ENCODE measurements at regions not wholly inside any gene's neighbourhood (a gene's known extent, or its start where the extent isn't known, plus 50 kb on each side); places are given as distances from the start of the nearest gene placed in this dataset.
"Not testable (repeated sequence)": the region's sequence is repeated elsewhere in the genome, so short reads cannot be mapped to it uniquely, and the experiment has no call there.

GRCh38 chr3:187852842-187853730, 107.8 kb upstream of the BCL6 start:
- Histone ChIP-seq H3K36me3 (ENCODE audit: insufficient read depth, low read length) (no peaks in the 10 kb centered on the region), H3K9ac (ENCODE audit: low read depth, low read length) (no peak overlapping the region), H3K9me3 (ENCODE audit: control insufficient read depth, insufficient read depth, low read length) (peaks cover 6% of the 10 kb centered on the region), H3K4me1 (ENCODE audit: insufficient read depth, low read length) (no peaks in the 10 kb centered on the region)

GRCh38 chr3:187855131-187855530, 109.9 kb upstream of the BCL6 start:
- H3K4me1 ChIP-seq (ENCODE audit: insufficient read depth, low read length), result no peaks in the 10 kb centered on the region
- H3K36me3 ChIP-seq (ENCODE audit: insufficient read depth, low read length), result no peaks in the 10 kb centered on the region
- H3K9ac ChIP-seq (ENCODE audit: low read depth, low read length), result no peak overlapping the region
- peaks cover 6% of the 10 kb centered on the region for H3K9me3 ChIP-seq (ENCODE audit: control insufficient read depth, insufficient read depth, low read length)

GRCh38 chr3:187856555-187856954, 111.3 kb upstream of the BCL6 start:
- H3K9me3 ChIP-seq (ENCODE audit: control insufficient read depth, insufficient read depth, low read length), result peaks cover 6% of the 10 kb centered on the region
- H3K4me1 ChIP-seq (ENCODE audit: insufficient read depth, low read length), result no peaks in the 10 kb centered on the region
- H3K9ac ChIP-seq (ENCODE audit: low read depth, low read length), result no peak overlapping the region
- no peaks in the 10 kb centered on the region for H3K36me3 ChIP-seq (ENCODE audit: insufficient read depth, low read length)

- H3K4me1 ChIP-seq (ENCODE audit: insufficient read depth, low read length), result no peaks in the 10 kb centered on the region
- H3K9ac ChIP-seq (ENCODE audit: low read depth, low read length), result no peak overlapping the region
- no peaks in the 10 kb centered on the region for H3K36me3 ChIP-seq (ENCODE audit: insufficient read depth, low read length)
These were observed 112.8 kb upstream of the BCL6 start for GRCh38 chr3:187858041-187858440.

GRCh38 chr3:187858711-187859110, 113.4 kb upstream of the BCL6 start:
- Histone ChIP-seq H3K4me1 (ENCODE audit: insufficient read depth, low read length) (no peaks in the 10 kb centered on the region), H3K9ac (ENCODE audit: low read depth, low read length) (no peak overlapping the region), H3K9me3 (ENCODE audit: control insufficient read depth, insufficient read depth, low read length) (no peaks in the 10 kb centered on the region), H3K36me3 (ENCODE audit: insufficient read depth, low read length) (no peaks in the 10 kb centered on the region)

More at GRCh38 chr3:187858041-187858440, 112.8 kb upstream of the BCL6 start:
- no peaks in the 10 kb centered on the region for H3K9me3 ChIP-seq (ENCODE audit: control insufficient read depth, insufficient read depth, low read length)

GRCh38 chr3:187862701-187863277, 117.5 kb upstream of the BCL6 start:
- not testable (repeated sequence) for H3K4me1 ChIP-seq (ENCODE audit: insufficient read depth, low read length); H3K9me3 ChIP-seq (ENCODE audit: control insufficient read depth, insufficient read depth, low read length); H3K36me3 ChIP-seq (ENCODE audit: insufficient read depth, low read length)
- H3K9ac ChIP-seq (ENCODE audit: low read depth, low read length), result peak overlapping the region; percentile 70

- Histone ChIP-seq H3K9me3 (ENCODE audit: control insufficient read depth, insufficient read depth, low read length) (no peaks in the 10 kb centered on the region), H3K4me1 (ENCODE audit: insufficient read depth, low read length) (no peaks in the 10 kb centered on the region), H3K9ac (ENCODE audit: low read depth, low read length) (no peak overlapping the region), H3K36me3 (ENCODE audit: insufficient read depth, low read length) (no peaks in the 10 kb centered on the region)
These were observed 125.3 kb upstream of the BCL6 start for GRCh38 chr3:187870360-187871203.

- Histone ChIP-seq H3K9ac (ENCODE audit: low read depth, low read length) (no peak overlapping the region), H3K36me3 (ENCODE audit: insufficient read depth, low read length) (no peaks in the 10 kb centered on the region; the same call in 1 of the 2 replicates), H3K9me3 (ENCODE audit: control insufficient read depth, insufficient read depth, low read length) (no peaks in the 10 kb centered on the region), H3K4me1 (ENCODE audit: insufficient read depth, low read length) (no peaks in the 10 kb centered on the region)
These were observed 125.9 kb upstream of the BCL6 start for GRCh38 chr3:187871204-187871591.

GRCh38 chr3:187871848-187872247, 126.6 kb upstream of the BCL6 start:
- Histone ChIP-seq H3K36me3 (ENCODE audit: insufficient read depth, low read length) (no peaks in the 10 kb centered on the region; the same call in 1 of the 2 replicates), H3K9ac (ENCODE audit: low read depth, low read length) (no peak overlapping the region), H3K9me3 (ENCODE audit: control insufficient read depth, insufficient read depth, low read length) (no peaks in the 10 kb centered on the region), H3K4me1 (ENCODE audit: insufficient read depth, low read length) (no peaks in the 10 kb centered on the region)

- Histone ChIP-seq H3K9ac (ENCODE audit: low read depth, low read length) (no peak overlapping the region), H3K9me3 (ENCODE audit: control insufficient read depth, insufficient read depth, low read length) (no peaks in the 10 kb centered on the region), H3K36me3 (ENCODE audit: insufficient read depth, low read length) (no peaks in the 10 kb centered on the region; the same call in none of the 2 replicates), H3K4me1 (ENCODE audit: insufficient read depth, low read length) (no peaks in the 10 kb centered on the region)
These were observed 128.6 kb upstream of the BCL6 start for GRCh38 chr3:187873843-187874242.

GRCh38 chr3:187875863-187876262, 130.6 kb upstream of the BCL6 start:
- no peaks in the 10 kb centered on the region for H3K9me3 ChIP-seq (ENCODE audit: control insufficient read depth, insufficient read depth, low read length)
- H3K36me3 ChIP-seq (ENCODE audit: insufficient read depth, low read length), result no peaks in the 10 kb centered on the region; the same call in none of the 2 replicates
- H3K4me1 ChIP-seq (ENCODE audit: insufficient read depth, low read length), result no peaks in the 10 kb centered on the region
- no peak overlapping the region for H3K9ac ChIP-seq (ENCODE audit: low read depth, low read length)

- Histone ChIP-seq H3K36me3 (ENCODE audit: insufficient read depth, low read length) (no peaks in the 10 kb centered on the region; the same call in none of the 2 replicates), H3K9ac (ENCODE audit: low read depth, low read length) (no peak overlapping the region), H3K9me3 (ENCODE audit: control insufficient read depth, insufficient read depth, low read length) (no peaks in the 10 kb centered on the region), H3K4me1 (ENCODE audit: insufficient read depth, low read length) (no peaks in the 10 kb centered on the region)
These were observed 133.7 kb upstream of the BCL6 start for GRCh38 chr3:187878772-187879518.

GRCh38 chr3:187880441-187880840, 135.2 kb upstream of the BCL6 start:
- Histone ChIP-seq H3K36me3 (ENCODE audit: insufficient read depth, low read length) (no peaks in the 10 kb centered on the region; the same call in none of the 2 replicates), H3K4me1 (ENCODE audit: insufficient read depth, low read length) (no peaks in the 10 kb centered on the region), H3K9me3 (ENCODE audit: control insufficient read depth, insufficient read depth, low read length) (no peaks in the 10 kb centered on the region), H3K9ac (ENCODE audit: low read depth, low read length) (no peak overlapping the region)

- no peaks in the 10 kb centered on the region for H3K4me1 ChIP-seq (ENCODE audit: insufficient read depth, low read length)
- no peak overlapping the region for H3K9ac ChIP-seq (ENCODE audit: low read depth, low read length)
- H3K36me3 ChIP-seq (ENCODE audit: insufficient read depth, low read length), result no peaks in the 10 kb centered on the region; the same call in none of the 2 replicates
- no peaks in the 10 kb centered on the region for H3K9me3 ChIP-seq (ENCODE audit: control insufficient read depth, insufficient read depth, low read length)
These were observed 135.6 kb upstream of the BCL6 start for GRCh38 chr3:187880851-187881250.

All from ES-I3 (cell line).